ACHN (cell line): ENCODE measurements at regions not wholly inside any gene's neighbourhood (a gene's known extent, or its start where the extent isn't known, plus 50 kb on each side); places are given as distances from the start of the nearest gene placed in this dataset.

Source experiments
- DNase-seq: peaks from one replicate; pipeline ENCODE4 v3.0.0-alpha.2; 2015
- in situ Hi-C: cut with HindIII; loops from 2 replicates; pipeline ENCODE4 v1.10.0; 2017; ENCODE audit warnings: low sequenced_read_pairs, low pct_ligation_motif_present, low pct_unique_long_range_greater_than_20kb

- in situ Hi-C loops, result no loop called here
- DNase-seq, result no peak
Measured at GRCh38 chr18:41009926-41010325, 945.1 kb upstream of the PIK3C3 start.

- DNase-seq, result no peak
- in situ Hi-C loops, result no loop called here
Measured at GRCh38 chr18:41004324-41004723, 950.7 kb upstream of the PIK3C3 start.

- no peak for DNase-seq
Measured at GRCh38 chr18:40995529-40995928, 959.5 kb upstream of the PIK3C3 start.

GRCh38 chr18:40993363-40993762 is 961.7 kb upstream of the PIK3C3 start:
- DNase-seq, result no peak
- in situ Hi-C loops, result no loop called here

More at GRCh38 chr18:40995529-40995928, 959.5 kb upstream of the PIK3C3 start:
- in situ Hi-C loops, result no loop called here

- no peak for DNase-seq
- in situ Hi-C loops, result no loop called here
Measured at GRCh38 chr18:40987581-40987980, 967.5 kb upstream of the PIK3C3 start.

GRCh38 chr18:40985436-40985835 is 969.6 kb upstream of the PIK3C3 start:
- no peak for DNase-seq
- in situ Hi-C loops, result no loop called here

- DNase-seq, result no peak
- in situ Hi-C loops, result no loop called here
Measured at GRCh38 chr18:40984856-40985255, 970.2 kb upstream of the PIK3C3 start.

- in situ Hi-C loops, result no loop called here
- DNase-seq, result no peak
Measured at GRCh38 chr18:40983835-40984234, 971.2 kb upstream of the PIK3C3 start.

GRCh38 chr18:40980171-40980570 is 974.9 kb upstream of the PIK3C3 start:
- in situ Hi-C loops, result no loop called here
- DNase-seq, result no peak

GRCh38 chr18:40976050-40976449 is 979.0 kb upstream of the PIK3C3 start:
- in situ Hi-C loops, result no loop called here
- no peak for DNase-seq

GRCh38 chr18:40974448-40974847 is 980.6 kb upstream of the PIK3C3 start:
- DNase-seq, result no peak
- in situ Hi-C loops, result no loop called here

- in situ Hi-C loops, result no loop called here
- DNase-seq, result no peak
Measured at GRCh38 chr18:40962784-40963183, 992.2 kb upstream of the PIK3C3 start.

GRCh38 chr18:40957533-40958070 is 997.4 kb upstream of the PIK3C3 start:
- no peak for DNase-seq
- in situ Hi-C loops, result no loop called here

GRCh38 chr18:40956213-40956612 is 998.8 kb upstream of the PIK3C3 start:
- no peak for DNase-seq
- in situ Hi-C loops, result no loop called here

- in situ Hi-C loops, result no loop called here
- DNase-seq, result no peak
Measured at GRCh38 chr18:40955351-40955750, 999.7 kb upstream of the PIK3C3 start.

GRCh38 chr18:40949114-40949950 is 1005.7 kb upstream of the PIK3C3 start:
- DNase-seq, result no peak
- in situ Hi-C loops, result no loop called here

GRCh38 chr18:40944576-40944975 is 1010.5 kb upstream of the PIK3C3 start:
- no peak for DNase-seq
- in situ Hi-C loops, result no loop called here

- in situ Hi-C loops, result no loop called here
- no peak for DNase-seq
Measured at GRCh38 chr18:40939656-40940515, 1015.1 kb upstream of the PIK3C3 start.

- no peak for DNase-seq
- in situ Hi-C loops, result no loop called here
Measured at GRCh38 chr18:40938615-40939014, 1016.4 kb upstream of the PIK3C3 start.
